GM19438 (cell line): ENCODE measurements at regions not wholly inside any gene's neighbourhood (a gene's known extent, or its start where the extent isn't known, plus 50 kb on each side); places are given as distances from the start of the nearest gene placed in this dataset.
"Not testable (repeated sequence)": the region's sequence is repeated elsewhere in the genome, so short reads cannot be mapped to it uniquely, and the experiment has no call there.

Experiments
- ATAC-seq: cut with Tn5 transposase; IDR thresholded peaks from one replicate; pipeline ENCODE4 v1.9.1; 2021; ENCODE audit warnings: low read depth; ENCODE audit not compliant: unreplicated experiment

DNA sequence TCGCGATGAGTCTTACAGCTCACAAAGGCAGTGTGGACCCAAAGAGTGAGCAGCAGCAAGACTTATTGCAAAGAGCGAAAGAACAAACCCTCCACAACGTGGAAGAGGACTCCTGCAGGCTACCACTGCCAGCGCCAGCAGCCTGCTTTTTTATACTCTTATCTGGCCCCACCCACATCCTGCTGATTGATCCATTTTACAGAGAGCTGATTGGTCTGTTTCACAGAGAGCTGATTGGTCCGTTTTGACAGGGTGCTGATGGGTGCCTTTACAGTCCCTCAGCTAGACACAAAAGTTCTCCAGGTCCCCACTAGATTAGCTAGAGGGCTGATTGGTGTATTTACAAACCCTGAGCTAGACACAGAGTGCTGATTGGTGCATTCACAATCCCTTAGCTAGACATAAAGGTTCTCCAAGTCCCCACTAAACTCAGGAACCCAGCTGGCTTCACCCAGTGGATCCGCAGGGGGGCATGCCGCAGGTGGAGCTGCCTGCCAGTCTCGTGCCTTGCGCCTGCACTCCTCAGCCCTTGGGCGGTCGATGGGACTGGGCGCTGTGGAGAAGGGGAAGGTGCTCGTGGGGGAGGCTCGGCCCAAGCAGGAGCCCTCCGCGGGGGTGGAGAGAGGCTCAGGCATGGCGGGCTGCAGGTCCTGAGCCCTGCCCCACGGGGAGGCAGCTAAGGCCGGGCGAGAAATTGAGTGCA lies 75.7 kb downstream of the QDPR start:
- ATAC-seq = not testable (repeated sequence)

DNA sequence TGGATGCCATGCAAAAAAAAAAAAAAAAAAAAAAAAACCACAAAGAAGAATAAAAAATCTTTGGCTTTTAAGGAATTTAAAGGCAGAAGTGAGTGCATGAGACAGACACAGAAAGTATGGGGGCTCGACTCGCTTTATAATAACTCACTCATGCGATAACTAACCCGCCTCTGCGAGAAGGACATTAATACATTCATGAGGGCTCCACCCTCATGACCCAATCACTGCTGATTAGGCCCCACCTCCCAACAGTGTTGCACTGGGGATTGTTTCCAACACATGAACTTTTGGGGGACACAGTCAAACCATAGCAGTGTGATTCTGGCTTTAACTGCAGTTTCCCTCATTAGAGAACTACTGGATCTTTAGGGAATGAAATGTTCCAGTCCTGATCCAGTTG lies 78.1 kb downstream of the QDPR start:
- no peak for ATAC-seq

DNA sequence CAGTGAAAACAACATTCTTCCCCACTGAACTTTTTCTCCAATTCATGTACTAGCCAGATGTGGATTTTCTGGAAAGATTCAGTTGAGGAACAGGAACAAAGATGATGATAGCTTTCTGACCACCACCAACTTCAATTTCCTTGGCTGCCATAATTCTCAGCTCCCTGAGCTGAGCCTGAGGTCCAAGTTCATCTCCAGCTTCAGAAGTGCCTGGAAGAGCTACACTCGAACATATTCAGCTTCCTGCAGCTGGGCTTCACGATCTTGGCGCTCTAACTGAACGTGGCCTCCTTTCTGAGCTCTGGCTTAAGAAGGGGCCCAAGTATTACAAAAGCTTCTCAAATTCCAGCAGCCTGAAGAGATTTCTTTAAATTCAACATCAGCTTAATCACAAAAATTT lies 83.9 kb downstream of the QDPR start:
- no peak for ATAC-seq

DNA sequence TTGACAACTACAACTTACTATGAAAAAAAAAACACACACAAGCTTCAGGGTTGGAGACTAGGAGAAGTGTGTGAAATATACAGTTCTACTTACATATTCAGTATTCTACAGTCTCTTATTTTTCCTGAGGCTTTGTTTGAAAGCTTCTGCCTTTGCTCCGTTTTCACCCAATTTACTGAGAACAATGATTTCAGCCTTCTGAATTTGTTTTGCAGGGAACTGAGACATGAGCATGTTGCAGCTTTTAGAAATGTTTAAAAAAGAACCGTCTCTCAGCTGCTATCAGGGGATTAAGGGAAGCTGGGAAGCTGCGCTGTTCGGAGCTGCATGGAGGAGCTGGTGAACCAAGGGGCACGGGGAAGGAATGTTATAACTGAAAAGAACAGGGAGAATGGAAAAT lies 85.7 kb downstream of the QDPR start:
- no peak for ATAC-seq

DNA sequence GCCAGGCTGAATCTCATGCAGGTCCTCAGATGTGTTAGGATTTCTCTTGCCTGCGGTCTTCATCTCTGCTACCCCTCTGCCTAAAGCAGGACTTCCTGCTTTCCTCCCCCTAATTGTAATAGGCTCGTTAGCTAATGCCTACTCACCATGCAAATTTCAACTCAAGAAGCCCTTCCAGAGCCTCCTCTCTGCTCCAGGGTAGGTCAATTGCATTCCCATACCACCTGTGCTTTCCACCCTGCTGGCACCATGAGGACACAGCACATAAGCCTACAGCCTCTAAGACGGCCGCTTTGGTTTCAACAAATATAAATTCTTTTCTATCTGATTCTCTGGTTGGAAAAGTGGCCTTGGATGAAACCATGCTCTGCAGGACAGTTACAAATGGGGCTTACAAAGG lies 93.9 kb downstream of the QDPR start:
- no peak for ATAC-seq

DNA sequence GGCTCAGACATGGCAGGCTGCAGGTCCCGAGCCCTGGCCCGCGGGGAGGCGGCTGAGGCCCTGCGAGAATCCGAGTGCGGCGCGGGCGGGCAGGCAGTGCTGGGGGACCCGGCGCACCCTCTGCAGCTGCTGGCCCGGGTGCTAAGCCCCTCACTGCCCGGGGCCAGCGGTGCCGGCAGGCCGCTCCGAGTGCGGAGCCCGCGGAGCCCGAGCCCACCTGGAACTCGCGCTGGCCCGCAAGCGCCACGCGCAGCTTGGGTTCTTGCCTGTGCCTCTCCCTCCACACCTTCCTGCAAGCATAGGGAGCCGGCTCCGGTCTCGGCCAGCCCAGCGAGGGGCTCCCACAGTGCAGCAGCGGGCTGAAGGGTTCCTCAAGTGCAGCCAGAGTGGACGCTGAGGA lies 97.5 kb downstream of the QDPR start:
- ATAC-seq = no peak

DNA sequence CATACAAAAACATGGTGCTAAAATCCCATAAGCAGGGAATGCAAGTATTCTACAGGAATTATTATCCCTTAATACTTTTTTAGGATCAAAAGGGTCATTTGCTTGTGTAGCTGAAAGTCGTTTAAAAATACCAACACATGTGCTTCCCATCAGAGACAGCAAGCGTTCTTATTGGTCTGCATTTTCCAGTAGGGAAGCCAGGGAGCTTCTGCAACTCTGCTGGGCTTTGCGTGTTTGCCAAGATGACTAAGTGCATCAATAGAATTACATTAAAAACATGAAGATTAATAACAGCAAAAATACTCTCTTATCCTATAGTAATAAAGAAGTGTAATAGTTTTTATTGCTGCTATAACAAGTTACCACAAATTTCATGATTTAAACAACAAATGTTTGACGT lies 111.2 kb downstream of the QDPR start:
- no peak for ATAC-seq

DNA sequence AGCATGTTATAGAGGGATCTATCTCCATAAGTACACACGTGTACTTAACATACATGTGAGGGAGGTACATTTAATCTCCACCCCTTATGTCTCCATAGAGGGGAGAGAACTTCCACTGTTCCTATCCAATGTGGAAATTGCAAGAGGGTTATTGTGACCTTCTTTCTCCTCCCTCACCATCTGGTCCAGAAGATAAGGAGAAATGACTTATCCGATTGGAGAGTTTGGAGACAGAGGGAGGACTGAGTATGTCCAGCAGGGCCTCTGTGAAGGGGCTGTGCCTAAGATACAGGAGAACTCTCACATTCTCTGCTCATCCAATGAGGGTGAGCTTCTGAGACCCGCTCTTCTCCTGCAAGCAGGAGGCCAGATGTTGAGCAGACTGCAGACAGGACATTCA lies 113.1 kb downstream of the QDPR start:
- ATAC-seq = no peak

DNA sequence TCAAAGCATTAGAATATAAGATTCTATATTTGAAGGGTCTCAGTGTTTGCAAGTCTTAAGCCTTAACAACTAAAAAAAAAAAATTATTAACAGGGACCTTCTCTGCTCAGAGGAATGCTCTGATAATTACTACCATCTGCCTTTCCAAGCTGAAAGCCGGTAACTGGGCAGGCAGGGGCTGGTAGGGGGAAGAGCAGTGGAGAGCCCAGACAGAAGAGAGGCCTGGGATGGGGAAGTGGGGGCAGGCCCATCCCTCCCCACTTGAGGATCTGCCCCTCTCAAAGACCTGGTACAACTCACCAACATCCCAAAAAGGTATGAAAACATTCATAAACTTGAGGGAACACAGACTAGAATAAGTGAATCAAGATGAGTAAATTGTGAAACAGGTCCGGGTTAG lies 113.9 kb downstream of the QDPR start:
- no peak for ATAC-seq

DNA sequence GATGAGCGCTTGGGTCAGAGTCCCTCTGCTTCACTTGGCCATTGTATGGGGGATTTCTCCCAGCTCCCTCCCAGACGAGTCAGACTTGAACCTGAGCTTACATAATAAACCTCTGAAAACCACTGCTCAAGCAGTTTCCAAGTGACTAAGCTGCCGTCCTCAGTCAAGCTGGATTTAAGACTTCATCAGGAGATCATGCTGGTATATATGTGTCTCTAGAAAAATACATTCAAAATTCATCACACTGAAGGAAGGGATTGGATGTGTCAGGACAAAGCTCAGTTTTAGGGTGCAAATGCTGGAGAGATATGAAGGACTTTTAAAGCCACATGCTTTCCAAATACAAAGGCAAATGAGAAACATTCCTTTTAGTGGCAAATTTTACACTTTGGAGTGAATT lies 114.3 kb downstream of the QDPR start:
- ATAC-seq = no peak

DNA sequence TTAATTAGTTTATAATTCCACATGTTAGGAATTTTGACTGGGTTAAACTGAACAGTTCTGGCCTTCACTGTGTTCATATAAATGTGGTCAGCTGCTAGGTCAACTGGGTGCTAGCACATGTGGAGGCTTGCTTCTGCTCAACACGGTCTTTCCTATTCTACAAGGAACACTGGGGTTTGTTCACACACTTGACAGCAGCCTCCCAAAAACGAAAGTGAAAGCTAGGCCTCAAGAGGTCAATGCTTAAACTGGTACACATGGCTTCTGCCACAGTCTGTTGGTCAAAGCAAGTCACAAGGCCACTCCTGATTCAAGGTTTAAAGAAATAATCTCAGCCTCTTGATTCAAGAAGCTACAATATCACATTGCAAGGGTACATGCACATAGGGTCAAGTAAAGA lies 126.5 kb downstream of the QDPR start:
- no peak for ATAC-seq

DNA sequence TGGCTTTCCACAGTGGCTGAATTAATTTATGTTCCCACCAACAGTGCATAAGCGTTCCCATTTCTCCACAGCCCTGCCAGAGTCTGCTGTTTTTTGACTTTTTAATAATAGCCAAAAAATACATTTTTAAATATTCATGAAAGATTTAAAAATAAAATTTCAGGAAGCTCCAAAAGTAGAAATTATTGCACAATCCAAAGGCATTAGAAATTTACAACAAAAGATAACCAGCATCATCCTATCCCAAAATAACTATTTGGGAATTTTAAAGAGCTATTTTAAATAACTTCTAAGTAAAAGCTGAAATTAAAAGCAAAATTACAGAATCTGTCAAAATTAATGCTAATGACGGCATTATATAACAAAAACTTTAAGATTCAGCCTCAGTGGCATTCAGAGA lies 131.5 kb downstream of the QDPR start:
- ATAC-seq = no peak

DNA sequence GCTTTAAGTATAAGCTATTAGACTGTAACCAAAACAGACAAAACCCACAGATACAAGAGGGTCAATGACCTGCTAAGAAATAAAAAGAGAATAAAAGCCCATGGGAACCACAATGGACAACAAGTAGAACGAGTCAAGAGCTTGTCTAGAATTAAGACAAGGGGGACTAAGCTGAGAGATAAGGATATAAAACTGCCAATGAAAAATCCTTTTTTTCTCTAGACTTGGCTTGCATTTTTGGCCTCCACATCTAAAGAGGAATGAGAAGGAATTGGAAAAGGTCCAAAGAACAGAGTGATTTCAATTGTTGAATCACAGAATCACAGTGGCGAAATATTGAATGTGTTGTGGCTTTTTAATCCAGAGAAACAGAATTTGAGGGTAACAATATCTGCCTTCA lies 135.7 kb downstream of the QDPR start:
- ATAC-seq = no peak

DNA sequence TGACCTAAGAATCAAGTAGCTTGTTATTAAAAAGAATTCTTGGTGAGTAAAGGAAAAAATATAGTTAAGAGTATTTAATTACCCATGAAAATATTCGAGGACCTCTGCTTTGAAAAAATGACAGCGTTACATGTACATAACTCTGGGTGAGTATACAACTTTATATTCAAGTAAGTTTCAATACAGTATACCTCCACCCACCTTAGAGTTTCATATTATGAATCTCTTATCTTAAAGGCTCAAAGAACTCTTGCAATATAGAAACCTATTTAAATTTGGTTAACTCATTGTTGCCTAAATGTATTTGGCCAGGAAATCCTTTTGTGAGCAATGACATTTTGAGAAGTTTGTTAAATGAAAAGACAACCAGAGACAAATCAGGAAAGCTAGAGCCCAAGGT lies 138.2 kb downstream of the QDPR start:
- no peak for ATAC-seq

DNA sequence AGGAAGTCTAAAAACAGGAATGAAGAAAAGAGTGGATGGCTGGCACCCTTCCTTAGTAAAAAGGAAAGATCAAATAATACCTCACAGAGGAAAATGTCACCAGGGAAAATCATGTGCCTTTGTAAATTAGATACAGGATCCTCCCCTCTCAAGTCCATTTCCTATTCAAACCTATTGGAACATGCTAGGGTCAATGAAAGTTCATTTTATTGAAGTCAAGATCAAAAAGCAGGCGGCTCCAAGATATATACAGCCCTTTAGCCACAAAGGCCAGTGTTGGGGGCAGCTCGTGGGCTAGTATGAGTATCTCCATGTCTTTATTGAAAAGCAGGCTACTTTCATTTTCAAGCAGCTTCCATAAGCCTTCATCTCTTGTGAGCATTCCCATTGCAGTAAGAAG lies 141.1 kb downstream of the QDPR start:
- no peak for ATAC-seq

DNA sequence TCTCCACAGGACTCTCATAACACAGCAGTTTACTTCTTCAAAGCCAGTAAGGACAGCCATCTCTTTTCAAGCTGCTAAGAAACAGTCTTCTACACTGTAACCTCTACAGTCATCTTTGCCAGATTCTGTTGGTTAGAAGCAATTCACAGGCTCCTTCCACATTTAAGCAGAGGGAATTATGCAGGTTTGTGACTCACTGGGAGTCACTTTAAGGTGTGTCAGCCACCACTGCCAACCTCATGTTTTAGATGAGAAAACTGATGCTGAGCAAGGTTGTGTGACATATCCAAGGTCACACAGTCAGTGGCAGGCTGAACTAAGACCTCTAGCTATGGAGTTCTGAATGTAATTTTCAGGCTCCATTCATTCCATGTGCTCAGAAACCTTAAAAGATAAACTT lies 143.5 kb downstream of the QDPR start:
- no peak for ATAC-seq

DNA sequence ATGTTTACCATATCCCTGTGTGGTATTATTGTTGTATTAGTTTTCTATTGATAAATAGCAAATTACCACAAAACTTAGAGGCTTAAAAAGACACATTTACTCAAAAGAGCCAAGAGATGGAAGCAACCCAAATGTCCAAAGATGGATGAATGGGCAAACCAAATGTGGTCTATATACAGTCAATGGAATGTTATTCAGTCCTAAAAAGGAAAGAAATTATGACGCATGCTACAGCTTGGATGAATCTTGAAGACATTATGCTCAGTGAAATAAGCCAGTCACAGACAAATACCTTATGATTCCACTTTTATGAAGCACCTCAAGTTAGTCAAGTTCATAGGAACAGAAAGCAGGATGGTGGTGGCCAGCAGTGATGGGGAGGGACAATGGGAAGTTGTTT lies 144.7 kb downstream of the QDPR start:
- ATAC-seq = no peak

DNA sequence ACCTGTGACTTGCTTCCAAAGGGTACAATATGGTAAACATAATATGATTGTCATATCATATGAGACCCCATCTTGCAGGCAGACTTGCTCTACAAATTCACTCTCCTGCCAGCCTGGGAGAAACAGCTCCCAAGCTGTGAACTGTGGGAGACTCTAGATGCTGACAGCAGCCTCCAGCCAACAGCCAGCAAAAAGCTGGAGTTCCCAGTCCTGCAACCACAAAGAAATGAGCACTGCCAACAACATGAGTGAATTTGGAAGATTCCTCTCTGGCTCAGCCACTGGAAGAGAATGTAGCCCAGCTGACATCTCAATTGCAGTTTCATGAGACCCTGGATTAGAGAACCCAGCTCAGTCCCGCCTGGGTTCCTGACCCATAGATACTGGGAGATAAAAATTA lies 145.4 kb downstream of the QDPR start:
- ATAC-seq = no peak

DNA sequence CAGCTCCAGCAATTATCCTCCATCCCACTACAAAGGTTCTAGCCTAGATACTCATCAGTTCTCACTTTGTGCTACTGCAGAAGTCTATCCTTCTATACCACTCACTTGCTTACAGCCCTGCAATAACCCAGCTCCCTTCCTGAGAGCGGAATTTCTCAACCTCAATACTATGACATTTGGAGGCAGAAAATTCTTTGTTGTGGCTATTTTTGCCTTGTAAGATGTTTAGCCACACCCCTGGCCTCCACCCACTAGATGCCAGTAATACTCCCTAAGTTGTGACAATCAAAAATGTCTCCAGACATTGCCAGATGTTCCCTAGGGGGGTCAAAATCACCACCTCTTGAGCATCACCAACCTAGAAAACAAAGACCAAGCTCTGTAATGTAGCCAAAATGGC lies 149.5 kb downstream of the QDPR start:
- no peak for ATAC-seq

DNA sequence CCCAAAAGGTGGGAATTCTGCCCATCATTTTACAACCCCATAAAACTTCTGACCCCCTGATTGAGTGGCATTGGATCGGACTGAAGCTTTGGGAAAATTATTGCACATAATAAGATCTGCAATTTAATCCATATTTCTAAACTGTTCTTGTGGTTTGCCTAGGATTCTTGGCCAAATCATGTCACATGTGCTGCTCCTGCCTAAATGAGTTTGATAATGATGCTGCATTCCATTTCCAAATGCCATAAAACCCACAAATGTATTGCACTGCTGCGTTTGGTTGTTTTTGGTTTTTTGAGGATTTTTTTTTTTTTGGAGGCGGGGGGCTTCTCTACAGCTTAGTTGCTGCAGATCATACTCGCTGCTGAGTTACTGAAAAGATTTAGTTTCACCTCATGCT lies 153.6 kb downstream of the QDPR start:
- ATAC-seq = no peak

DNA sequence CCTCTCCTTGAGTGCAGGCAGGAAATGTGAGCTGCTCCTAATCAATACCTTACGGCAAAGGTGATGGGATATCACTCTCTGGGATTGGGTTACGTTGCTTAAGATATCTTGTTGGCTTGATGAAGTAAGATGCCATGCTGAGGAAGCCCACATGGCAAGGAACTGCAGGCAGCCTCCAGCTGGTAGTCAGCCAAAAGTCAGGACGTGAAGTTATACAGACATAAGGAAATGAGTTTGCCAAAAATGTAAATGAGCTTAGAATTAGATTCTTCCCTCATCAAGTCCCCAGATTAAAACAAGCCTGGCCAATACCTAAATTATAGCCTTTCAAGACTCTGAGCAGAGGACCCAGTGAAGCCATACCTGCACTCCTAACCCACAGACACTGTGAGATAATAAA lies 155.0 kb downstream of the QDPR start:
- ATAC-seq = no peak

DNA sequence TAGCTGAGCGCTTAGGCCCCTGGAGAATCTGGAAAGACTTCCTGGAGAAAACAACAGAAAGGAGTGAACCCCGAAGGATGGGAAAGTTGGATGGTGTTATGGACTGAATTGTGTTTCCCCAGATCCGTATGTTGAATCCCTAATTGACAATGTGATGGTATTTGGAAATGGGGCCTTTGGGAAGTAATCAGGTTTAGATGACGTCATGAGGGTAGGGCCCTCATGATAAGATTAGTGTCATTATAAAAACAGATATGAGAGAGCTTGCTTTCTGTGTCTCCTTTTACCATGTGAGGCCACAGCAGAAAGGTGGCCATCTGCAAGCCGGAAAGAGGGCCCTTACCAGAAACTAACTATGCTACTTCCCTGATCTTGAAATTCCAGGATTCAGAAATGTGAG lies 159.5 kb downstream of the QDPR start:
- no peak for ATAC-seq

DNA sequence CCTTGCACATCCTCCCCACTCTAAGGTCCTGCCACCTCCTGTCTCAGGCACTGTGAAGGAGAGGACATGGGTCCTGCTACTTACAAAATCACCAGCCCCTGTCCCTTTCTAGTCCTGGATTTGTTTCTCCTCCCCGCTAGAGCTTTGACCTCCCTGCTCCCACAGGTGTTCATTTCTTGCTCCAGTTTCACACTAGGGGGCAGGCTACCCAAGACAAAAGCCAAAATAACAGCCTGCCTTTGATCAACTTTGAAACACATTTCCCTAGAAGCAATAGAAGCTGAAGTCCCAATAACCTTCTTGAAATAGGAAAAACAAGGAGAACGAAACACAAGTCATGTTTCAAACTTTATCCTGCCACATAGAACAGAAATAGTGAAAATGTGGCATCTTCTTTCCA lies 164.4 kb downstream of the QDPR start:
- no peak for ATAC-seq
